HEK293 (cell line): ENCODE measurements at regions not wholly inside any gene's neighbourhood (a gene's known extent, or its start where the extent isn't known, plus 50 kb on each side); places are given as distances from the start of the nearest gene placed in this dataset.

ENCODE experiments used
- CTCF ChIP-seq: fragments of 450-650 bp; formaldehyde crosslinking; IDR thresholded peaks from 2 replicates; pipeline ENCODE4 v1.5.1; 2016; ENCODE audit warnings: missing biosample characterization, missing genetic modification characterization
- MEIS1 ChIP-seq: sonication (generic); formaldehyde crosslinking; IDR thresholded peaks from 2 replicates; pipeline ENCODE4 v1.8.1; 2022; ENCODE audit warnings: missing genetic modification reagents, mild to moderate bottlenecking, borderline replicate concordance
- SETDB1 ChIP-seq: IDR thresholded peaks from one replicate; pipeline ENCODE4 v1.6.1; 2017; ENCODE audit warnings: mild to moderate bottlenecking, low read length, moderate library complexity, mixed read lengths; ENCODE audit not compliant: insufficient read length
- YY1 ChIP-seq: fragments of 450-650 bp; formaldehyde crosslinking; IDR thresholded peaks from 2 replicates; pipeline ENCODE4 v1.5.1; 2018; ENCODE audit warnings: missing biosample characterization, missing genetic modification characterization
- ZBTB1 ChIP-seq: fragments of 450-650 bp; formaldehyde crosslinking; IDR thresholded peaks from 2 replicates; pipeline ENCODE4 v1.5.1; 2016; ENCODE audit warnings: missing biosample characterization, missing genetic modification characterization
- ZFP37 ChIP-seq: fragments of 450-650 bp; formaldehyde crosslinking; IDR thresholded peaks from 2 replicates; pipeline ENCODE4 v1.5.1; 2016; ENCODE audit warnings: missing biosample characterization, missing genetic modification characterization
- ZNF133 ChIP-seq: fragments of 450-650 bp; formaldehyde crosslinking; IDR thresholded peaks from 2 replicates; pipeline ENCODE4 v1.5.1; 2016; ENCODE audit warnings: missing biosample characterization, missing genetic modification characterization
- ZNF174 ChIP-seq: fragments of 450-650 bp; formaldehyde crosslinking; IDR thresholded peaks from 2 replicates; pipeline ENCODE4 v1.5.0; 2017; ENCODE audit warnings: missing biosample characterization, mild to moderate bottlenecking, missing genetic modification characterization
- ZNF423 ChIP-seq: fragments of 450-650 bp; formaldehyde crosslinking; IDR thresholded peaks from 2 replicates; pipeline ENCODE4 v1.5.1; 2016; ENCODE audit warnings: missing biosample characterization, missing genetic modification characterization
- ZNF48 ChIP-seq: fragments of 450-650 bp; formaldehyde crosslinking; IDR thresholded peaks from 2 replicates; pipeline ENCODE4 v1.5.1; 2016; ENCODE audit warnings: missing biosample characterization, missing genetic modification characterization
- ZNF585B ChIP-seq: fragments of 450-650 bp; formaldehyde crosslinking; IDR thresholded peaks from 2 replicates; pipeline ENCODE4 v1.5.1; 2016; ENCODE audit warnings: missing biosample characterization, missing genetic modification characterization
- ZNF704 ChIP-seq: fragments of 450-650 bp; formaldehyde crosslinking; IDR thresholded peaks from 2 replicates; pipeline ENCODE4 v1.5.1; 2016; ENCODE audit warnings: missing biosample characterization, missing genetic modification characterization

- TF ChIP-seq ZNF174 = no peak
- no peak for TF ChIP-seq ZBTB1
- TF ChIP-seq SETDB1 = no peak
- no peak for TF ChIP-seq MEIS1
- no peak for TF ChIP-seq ZNF585B
- TF ChIP-seq ZNF133 (tag by site-specific recombination) = no peak
- TF ChIP-seq YY1 (tag by site-specific recombination) = no peak
- TF ChIP-seq CTCF (tag by site-specific recombination) = no peak
- TF ChIP-seq ZNF423 (tag by site-specific recombination) = no peak
- TF ChIP-seq ZNF704 = no peak
- no peak for TF ChIP-seq ZNF48 (tag by site-specific recombination)
- TF ChIP-seq ZFP37 (tag by site-specific recombination) = no peak
Measured at GRCh38 chr21:43307677-43308070, 119.3 kb downstream of the SIK1 start.
